ENCODE measurements at regions not wholly inside any gene's neighbourhood (a gene's known extent, or its start where the extent isn't known, plus 50 kb on each side); places are given as distances from the start of the nearest gene placed in this dataset.

DNA sequence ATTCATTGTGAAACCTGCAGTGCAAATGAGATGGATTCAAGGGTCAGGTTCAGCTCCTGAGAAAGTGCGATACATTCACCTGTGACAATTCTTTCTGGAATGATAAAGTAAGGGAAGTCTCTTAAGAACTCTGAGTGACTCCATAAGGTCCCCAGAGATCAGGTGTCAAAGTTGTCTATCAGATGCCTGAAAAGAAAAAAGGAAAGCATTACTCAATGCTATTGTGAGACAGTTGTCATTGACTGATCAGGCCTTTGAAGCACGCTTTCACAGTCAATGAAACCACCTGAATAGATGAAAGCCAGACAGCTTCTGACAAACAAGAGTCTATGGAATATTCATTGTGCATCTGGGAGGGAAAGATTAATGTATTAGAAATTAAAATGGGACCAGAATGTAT, 252.7 kb upstream of the GALNT5 start:
- TF ChIP-seq POLR2AphosphoS5 (IDR thresholded peaks at IDR 0.05) = no peak
- TF ChIP-seq, protein P1, sequence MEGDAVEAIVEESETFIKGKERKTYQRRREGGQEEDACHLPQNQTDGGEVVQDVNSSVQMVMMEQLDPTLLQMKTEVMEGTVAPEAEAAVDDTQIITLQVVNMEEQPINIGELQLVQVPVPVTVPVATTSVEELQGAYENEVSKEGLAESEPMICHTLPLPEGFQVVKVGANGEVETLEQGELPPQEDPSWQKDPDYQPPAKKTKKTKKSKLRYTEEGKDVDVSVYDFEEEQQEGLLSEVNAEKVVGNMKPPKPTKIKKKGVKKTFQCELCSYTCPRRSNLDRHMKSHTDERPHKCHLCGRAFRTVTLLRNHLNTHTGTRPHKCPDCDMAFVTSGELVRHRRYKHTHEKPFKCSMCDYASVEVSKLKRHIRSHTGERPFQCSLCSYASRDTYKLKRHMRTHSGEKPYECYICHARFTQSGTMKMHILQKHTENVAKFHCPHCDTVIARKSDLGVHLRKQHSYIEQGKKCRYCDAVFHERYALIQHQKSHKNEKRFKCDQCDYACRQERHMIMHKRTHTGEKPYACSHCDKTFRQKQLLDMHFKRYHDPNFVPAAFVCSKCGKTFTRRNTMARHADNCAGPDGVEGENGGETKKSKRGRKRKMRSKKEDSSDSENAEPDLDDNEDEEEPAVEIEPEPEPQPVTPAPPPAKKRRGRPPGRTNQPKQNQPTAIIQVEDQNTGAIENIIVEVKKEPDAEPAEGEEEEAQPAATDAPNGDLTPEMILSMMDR (IDR thresholded peaks at IDR 0.05) = no peak
- no peak for TF ChIP-seq POLR2A (IDR thresholded peaks at IDR 0.05)

Measured in sigmoid colon (tissue), 4 donors.